PC-9 (cell line): ENCODE measurements at regions not wholly inside any gene's neighbourhood (a gene's known extent, or its start where the extent isn't known, plus 50 kb on each side); places are given as distances from the start of the nearest gene placed in this dataset.

Source experiments
- CTCF ChIP-seq: fragments of 200-600 bp; sonication (generic); conservative IDR thresholded peaks from 2 replicates; pipeline ENCODE4 v1.6.1; 2017; ENCODE audit warnings: mixed run types, antibody characterized with exemption, mild to moderate bottlenecking, moderate library complexity
- EZH2 ChIP-seq: fragments of 200-600 bp; sonication (generic); IDR thresholded peaks from 2 replicates; pipeline ENCODE4 v1.8.0; 2017; ENCODE audit warnings: antibody characterized with exemption, low read depth

DNA sequence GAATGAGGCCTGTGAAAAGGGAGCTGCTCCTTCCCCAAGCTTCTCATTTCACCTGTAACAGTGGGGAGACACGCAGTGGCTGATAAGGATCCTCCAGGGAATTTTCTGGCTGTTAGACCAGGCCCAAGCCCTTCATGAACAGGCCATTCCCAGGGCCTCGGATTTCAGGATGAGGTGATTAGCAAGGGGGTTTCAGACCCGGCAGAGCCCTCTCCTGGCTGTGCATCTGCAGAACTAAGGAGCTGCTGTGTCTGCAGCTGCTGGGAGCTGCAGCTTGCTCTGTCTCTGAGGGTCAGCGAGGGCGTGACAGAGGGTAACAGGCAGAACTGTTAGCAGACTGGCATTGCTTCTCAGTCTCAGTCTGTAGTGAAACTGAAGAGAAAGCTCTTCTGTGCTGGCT lies 110.4 kb downstream of the KCNA5 start:
- no peak for TF ChIP-seq CTCF
- no peak for TF ChIP-seq EZH2
